Gastrocnemius medialis (tissue), 4 donors: ENCODE measurements at regions not wholly inside any gene's neighbourhood (a gene's known extent, or its start where the extent isn't known, plus 50 kb on each side); places are given as distances from the start of the nearest gene placed in this dataset.
"Not testable (repeated sequence)": the region's sequence is repeated elsewhere in the genome, so short reads cannot be mapped to it uniquely, and the experiment has no call there.

Experiments
- CTCF ChIP-seq, 5 experiments: fragments of 450-650 bp in 3 of 5; fragments of 200-600 bp in 2 of 5; sonication (generic) in 2 of 5; IDR thresholded peaks in 4 of 5; conservative IDR thresholded peaks in 1 of 5; 1 replicate in 4 of 5; 2 replicates in 1 of 5; pipeline ENCODE4 v1.5.1; 2016 to 2019; ENCODE audit warnings: antibody characterized with exemption in 5 of 5, mild to moderate bottlenecking in 3 of 5, moderate library complexity in 3 of 5
- POLR2A ChIP-seq, 2 donors: fragments of 450-650 bp; IDR thresholded peaks; one replicate each; pipeline ENCODE4 v1.6.1; 2017; ENCODE audit warnings: antibody characterized with exemption in 2 of 2, mild to moderate bottlenecking in 2 of 2, moderate library complexity in 2 of 2

GRCh38 chr5:42259914-42260313 is 163.3 kb upstream of the GHR start:
- TF ChIP-seq CTCF (IDR thresholded peaks at IDR 0.05 in 4 of 5, conservative IDR thresholded peaks at IDR 0.05 in 1 of 5); POLR2A (IDR thresholded peaks at IDR 0.05): not testable (repeated sequence)
